ENCODE measurements at regions not wholly inside any gene's neighbourhood (a gene's known extent, or its start where the extent isn't known, plus 50 kb on each side); places are given as distances from the start of the nearest gene placed in this dataset.

- no peak overlapping the region for H3K4me3 ChIP-seq (ENCODE audit: low read depth, low read length)
- TF ChIP-seq CTCF (IDR thresholded peaks at IDR 0.05; ENCODE audit: insufficient read depth, low read depth, low read length): no peak
- no peak for DNase-seq (ENCODE audit: low read depth)
These were observed 81.2 kb downstream of the OR5AK2 start for GRCh38 chr11:57069942-57070341.

- no peak for TF ChIP-seq CTCF (IDR thresholded peaks at IDR 0.05; ENCODE audit: insufficient read depth, low read depth, low read length)
- DNase-seq (ENCODE audit: low read depth): peak; percentile 46
- no peak overlapping the region for H3K4me3 ChIP-seq (ENCODE audit: low read depth, low read length)
These were observed 83.1 kb downstream of the OR5AK2 start for GRCh38 chr11:57071829-57072228.

GRCh38 chr11:57072640-57073039 is 83.9 kb downstream of the OR5AK2 start:
- TF ChIP-seq CTCF (IDR thresholded peaks at IDR 0.05; ENCODE audit: insufficient read depth, low read depth, low read length): no peak
- H3K4me3 ChIP-seq (ENCODE audit: low read depth, low read length): no peak overlapping the region
- DNase-seq (ENCODE audit: low read depth): peak; percentile 93

GRCh38 chr11:57073128-57073527 is 84.4 kb downstream of the OR5AK2 start:
- no peak for DNase-seq (ENCODE audit: low read depth)
- no peak overlapping the region for H3K4me3 ChIP-seq (ENCODE audit: low read depth, low read length)
- TF ChIP-seq CTCF (IDR thresholded peaks at IDR 0.05; ENCODE audit: insufficient read depth, low read depth, low read length): no peak

- H3K4me3 ChIP-seq (ENCODE audit: low read depth, low read length): no peak overlapping the region
- DNase-seq (ENCODE audit: low read depth): no peak
- TF ChIP-seq CTCF (IDR thresholded peaks at IDR 0.05; ENCODE audit: insufficient read depth, low read depth, low read length): no peak
These were observed 92.6 kb downstream of the OR5AK2 start for GRCh38 chr11:57081356-57081755.

GRCh38 chr11:57082125-57082524 is 93.4 kb downstream of the OR5AK2 start:
- no peak overlapping the region for H3K4me3 ChIP-seq (ENCODE audit: low read depth, low read length)
- no peak for DNase-seq (ENCODE audit: low read depth)
- no peak for TF ChIP-seq CTCF (IDR thresholded peaks at IDR 0.05; ENCODE audit: insufficient read depth, low read depth, low read length)

- H3K4me3 ChIP-seq (ENCODE audit: low read depth, low read length): no peak overlapping the region
- DNase-seq (ENCODE audit: low read depth): no peak
- no peak for TF ChIP-seq CTCF (IDR thresholded peaks at IDR 0.05; ENCODE audit: insufficient read depth, low read depth, low read length)
These were observed 95.1 kb downstream of the OR5AK2 start for GRCh38 chr11:57083641-57084385.

All from fibroblast of villous mesenchyme (primary cell).